Stomach smooth muscle (tissue), 2 donors: ENCODE measurements at regions not wholly inside any gene's neighbourhood (a gene's known extent, or its start where the extent isn't known, plus 50 kb on each side); places are given as distances from the start of the nearest gene placed in this dataset.

Source experiments
- H3K27ac ChIP-seq: one replicate; pipeline ENCODE4 v1.7.0; 2013; ENCODE audit warnings: mild to moderate bottlenecking, low read length, inconsistent platforms
- H3K27me3 ChIP-seq, 2 donors: one replicate each; pipeline ENCODE4 v1.7.0; 2013; ENCODE audit warnings: low read length in 2 of 2; ENCODE audit not compliant: insufficient read depth in 2 of 2, control insufficient read depth in 1 of 2
- H3K36me3 ChIP-seq, 2 donors: one replicate each; pipeline ENCODE4 v1.7.0; 2013; ENCODE audit warnings: low read length in 2 of 2; ENCODE audit not compliant: control insufficient read depth in 2 of 2, insufficient read depth in 2 of 2
- H3K4me1 ChIP-seq: one replicate; pipeline ENCODE4 v1.7.0; 2013; ENCODE audit warnings: low read length; ENCODE audit not compliant: control insufficient read depth, insufficient read depth
- H3K4me3 ChIP-seq, 2 donors: one replicate each; pipeline ENCODE4 v1.7.0; 2013; ENCODE audit warnings: low read length in 2 of 2
- H3K9ac ChIP-seq, 2 donors: one replicate each; pipeline ENCODE4 v1.7.0; 2013; ENCODE audit warnings: low read length in 2 of 2, mild to moderate bottlenecking in 1 of 2
- H3K9me3 ChIP-seq, 2 donors: one replicate each; pipeline ENCODE4 v1.7.0; 2013; ENCODE audit warnings: low read length in 2 of 2; ENCODE audit not compliant: control insufficient read depth in 2 of 2
- donor health status: healthy.
- donor health status: Pancreatic carcinoma.

DNA sequence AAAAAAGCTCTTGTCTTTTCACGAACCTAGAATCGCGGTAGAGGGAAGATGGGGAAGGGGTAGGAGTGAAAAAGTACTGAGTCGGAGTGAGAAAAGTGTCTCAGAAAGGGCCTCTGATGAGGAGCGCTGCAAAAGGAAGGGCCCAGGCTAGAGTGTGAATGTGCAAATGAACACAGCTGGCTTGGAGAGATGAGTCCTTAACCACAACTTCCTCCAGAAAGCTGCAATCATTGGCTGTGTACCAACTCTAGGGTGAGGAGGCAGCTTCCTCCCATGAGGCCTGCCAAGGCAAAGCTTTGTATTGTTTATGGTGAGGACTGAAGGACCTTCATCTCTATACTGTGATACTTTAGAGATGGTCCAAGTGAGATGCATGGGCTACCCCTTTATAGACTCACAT, 566.9 kb upstream of the ANO5 start:
- no peak overlapping the region for H3K4me3 ChIP-seq
- H3K4me1 ChIP-seq: peaks cover 4% of the 10 kb centered on the region
- H3K27me3 ChIP-seq: no peaks in the 10 kb centered on the region
- H3K27ac ChIP-seq: no peak overlapping the region
- H3K9ac ChIP-seq: no peak overlapping the region
- no peaks in the 10 kb centered on the region for H3K36me3 ChIP-seq
- H3K9me3 ChIP-seq: no peaks in the 10 kb centered on the region

GRCh38 chr11:21628641-21629040, 564.2 kb upstream of the ANO5 start:
- no peaks in the 10 kb centered on the region for H3K27me3 ChIP-seq

GRCh38 chr11:21630934-21631478, 561.9 kb upstream of the ANO5 start:
- Histone ChIP-seq H3K4me1 (peaks cover 2% of the 10 kb centered on the region), H3K27ac (no peak overlapping the region), H3K9ac (no peak overlapping the region), H3K4me3 (no peak overlapping the region), H3K9me3 (no peaks in the 10 kb centered on the region), H3K36me3 (no peaks in the 10 kb centered on the region), H3K27me3 (no peaks in the 10 kb centered on the region)

More at GRCh38 chr11:21628641-21629040, 564.2 kb upstream of the ANO5 start:
- Histone ChIP-seq H3K4me3 (no peak overlapping the region), H3K36me3 (no peaks in the 10 kb centered on the region), H3K9ac (no peak overlapping the region), H3K4me1 (peaks cover 2% of the 10 kb centered on the region), H3K9me3 (no peaks in the 10 kb centered on the region), H3K27ac (no peak overlapping the region)

- H3K9ac ChIP-seq: no peak overlapping the region
- H3K27ac ChIP-seq: no peak overlapping the region
- no peaks in the 10 kb centered on the region for H3K36me3 ChIP-seq
- H3K27me3 ChIP-seq: no peaks in the 10 kb centered on the region
- H3K4me3 ChIP-seq: no peak overlapping the region
- peaks cover 2% of the 10 kb centered on the region for H3K4me1 ChIP-seq
- H3K9me3 ChIP-seq: no peaks in the 10 kb centered on the region
Observed at GRCh38 chr11:21631991-21632390, 560.9 kb upstream of the ANO5 start.

GRCh38 chr11:21634491-21634890, 558.4 kb upstream of the ANO5 start:
- Histone ChIP-seq H3K9me3 (no peaks in the 10 kb centered on the region), H3K4me3 (no peak overlapping the region)

DNA sequence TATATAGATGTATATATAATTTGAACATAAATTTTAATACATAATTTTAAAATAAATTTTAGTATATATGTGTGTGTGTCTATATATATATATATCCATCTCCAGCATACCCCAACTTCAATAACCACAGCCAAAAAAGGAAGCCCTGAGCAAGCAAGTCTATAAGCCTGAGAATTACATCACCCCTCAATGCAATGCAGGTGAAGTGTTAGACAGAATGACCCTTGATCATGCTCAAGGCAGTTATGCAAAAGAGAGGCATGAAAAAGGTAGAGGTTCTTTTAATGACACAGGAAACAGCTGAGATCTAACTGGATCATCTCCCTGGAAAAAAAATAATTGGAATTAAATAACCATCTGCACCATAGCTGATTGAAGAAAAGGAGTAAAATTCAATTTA, 557.9 kb upstream of the ANO5 start:
- no peaks in the 10 kb centered on the region for H3K36me3 ChIP-seq
- H3K4me3 ChIP-seq: no peak overlapping the region
- H3K9me3 ChIP-seq: no peaks in the 10 kb centered on the region
- no peak overlapping the region for H3K9ac ChIP-seq
- H3K27ac ChIP-seq: no peak overlapping the region
- H3K27me3 ChIP-seq: no peaks in the 10 kb centered on the region
- peaks cover 2% of the 10 kb centered on the region for H3K4me1 ChIP-seq

More at GRCh38 chr11:21634491-21634890, 558.4 kb upstream of the ANO5 start:
- Histone ChIP-seq H3K27me3 (no peaks in the 10 kb centered on the region), H3K36me3 (no peaks in the 10 kb centered on the region), H3K9ac (no peak overlapping the region), H3K4me1 (peaks cover 2% of the 10 kb centered on the region), H3K27ac (no peak overlapping the region)

DNA sequence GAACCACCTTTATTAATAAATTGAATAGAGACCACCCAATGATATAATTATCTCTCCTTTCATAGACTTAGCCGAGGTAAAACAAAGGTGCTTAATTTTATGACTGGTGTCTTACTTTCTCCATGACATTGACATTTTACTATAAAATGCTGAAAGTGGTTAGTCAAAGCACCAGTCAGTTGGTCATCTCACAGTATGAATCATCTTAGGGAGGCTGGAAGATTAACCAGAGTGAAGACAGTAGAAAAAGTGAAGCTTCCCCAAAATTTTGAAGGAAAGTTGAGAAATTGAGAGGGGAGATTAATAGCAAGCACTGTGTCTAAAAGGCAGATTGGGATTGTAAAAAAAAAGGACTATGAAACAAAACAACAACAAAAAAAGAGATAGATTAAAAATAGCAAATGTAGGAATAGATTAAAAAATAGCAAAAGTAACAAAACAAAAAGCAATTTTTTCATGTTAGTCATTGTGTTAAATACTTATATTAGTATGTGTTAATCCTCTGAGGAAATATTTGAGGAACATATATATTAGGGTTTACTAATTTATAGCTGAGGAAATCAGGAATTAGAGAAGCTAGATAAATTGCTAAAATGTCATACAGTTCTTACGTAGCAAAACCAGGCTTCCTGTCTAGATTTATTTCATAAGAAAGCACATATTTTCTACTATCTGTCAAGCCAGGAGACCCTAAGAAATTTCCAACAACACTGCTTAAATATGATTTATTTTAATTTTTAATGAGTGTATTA, 557.3 kb upstream of the ANO5 start:
- Histone ChIP-seq H3K27me3 (no peaks in the 10 kb centered on the region), H3K4me1 (peaks cover 2% of the 10 kb centered on the region), H3K36me3 (no peaks in the 10 kb centered on the region), H3K4me3 (no peak overlapping the region), H3K9ac (no peak overlapping the region), H3K9me3 (no peaks in the 10 kb centered on the region), H3K27ac (no peak overlapping the region)

DNA sequence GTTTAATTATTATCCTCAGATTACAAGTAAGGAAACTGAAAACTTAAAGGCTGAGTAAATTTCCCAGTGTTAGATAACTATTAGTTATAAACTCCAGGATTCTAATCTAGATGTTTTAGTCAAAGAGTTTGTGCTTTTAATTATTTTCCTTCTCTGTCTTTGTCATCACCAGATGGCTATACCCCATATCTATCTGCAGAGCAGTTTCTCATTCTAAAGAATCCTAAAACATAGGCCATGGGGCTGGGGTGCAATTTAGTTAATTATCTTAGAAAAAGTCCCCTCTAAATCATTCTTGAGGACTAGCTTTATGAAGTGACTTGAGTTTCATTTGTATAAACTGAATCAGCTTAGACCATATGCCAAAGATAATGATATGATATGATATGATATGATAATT, 556.3 kb upstream of the ANO5 start:
- Histone ChIP-seq H3K4me3 (no peak overlapping the region), H3K36me3 (no peaks in the 10 kb centered on the region), H3K27ac (no peak overlapping the region), H3K9me3 (no peaks in the 10 kb centered on the region), H3K27me3 (no peaks in the 10 kb centered on the region), H3K9ac (no peak overlapping the region), H3K4me1 (peaks cover 2% of the 10 kb centered on the region)

DNA sequence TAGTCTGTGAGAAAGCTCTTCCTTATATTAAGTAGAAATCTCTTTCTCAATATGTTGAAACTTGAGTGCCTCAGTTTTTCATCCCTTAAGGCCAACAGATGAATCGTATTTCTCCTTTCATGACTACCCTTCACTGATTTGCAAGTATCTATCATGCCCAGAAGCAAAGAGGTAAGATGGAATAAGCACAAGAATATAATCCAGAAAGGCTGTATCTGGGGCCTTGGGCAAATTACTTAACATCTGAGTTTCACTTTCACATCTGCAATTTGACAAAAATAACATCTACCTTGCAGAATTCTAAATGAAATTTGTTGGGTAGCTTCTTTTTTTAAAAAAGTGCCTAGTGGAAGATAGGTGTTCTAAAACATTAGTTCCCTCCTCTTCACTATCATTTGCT, 552.4 kb upstream of the ANO5 start:
- Histone ChIP-seq H3K9ac (no peak overlapping the region), H3K27me3 (no peaks in the 10 kb centered on the region), H3K9me3 (no peaks in the 10 kb centered on the region), H3K27ac (no peak overlapping the region), H3K4me1 (no peaks in the 10 kb centered on the region), H3K36me3 (no peaks in the 10 kb centered on the region), H3K4me3 (no peak overlapping the region)

GRCh38 chr11:21641869-21642268, 551.0 kb upstream of the ANO5 start:
- H3K36me3 ChIP-seq: no peaks in the 10 kb centered on the region
- H3K9me3 ChIP-seq: no peaks in the 10 kb centered on the region
- H3K27ac ChIP-seq: no peak overlapping the region
- H3K9ac ChIP-seq: no peak overlapping the region
- H3K4me3 ChIP-seq: no peak overlapping the region
- H3K4me1 ChIP-seq: no peaks in the 10 kb centered on the region
- H3K27me3 ChIP-seq: no peaks in the 10 kb centered on the region

- Histone ChIP-seq H3K9me3 (no peaks in the 10 kb centered on the region), H3K4me3 (no peak overlapping the region), H3K27ac (no peak overlapping the region), H3K9ac (no peak overlapping the region), H3K36me3 (no peaks in the 10 kb centered on the region), H3K4me1 (no peaks in the 10 kb centered on the region), H3K27me3 (no peaks in the 10 kb centered on the region)
Observed at GRCh38 chr11:21646351-21646750, 546.5 kb upstream of the ANO5 start.
